ENCODE measurements at regions not wholly inside any gene's neighbourhood (a gene's known extent, or its start where the extent isn't known, plus 50 kb on each side); places are given as distances from the start of the nearest gene placed in this dataset.
"Not testable (repeated sequence)": the region's sequence is repeated elsewhere in the genome, so short reads cannot be mapped to it uniquely, and the experiment has no call there.

DNA sequence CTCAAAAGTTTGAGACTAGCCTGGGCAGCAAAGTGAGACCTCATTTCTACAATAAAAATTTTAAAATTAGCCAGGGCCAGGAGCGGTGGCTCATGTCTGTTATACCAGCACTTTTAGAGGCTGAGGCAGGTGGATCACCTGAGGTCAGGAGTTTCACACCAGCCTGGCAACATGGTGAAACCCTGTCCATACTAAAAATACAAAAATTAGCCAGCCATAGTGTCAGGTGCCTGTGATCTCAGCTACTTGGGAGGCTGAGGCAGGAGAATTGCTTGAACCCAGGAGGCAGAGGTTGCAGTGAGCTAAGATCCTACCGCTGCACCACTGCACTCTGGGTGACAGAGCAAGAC lies 85.1 kb upstream of the MAP4 start:
- H3K9me3 ChIP-seq (ENCODE audit: control insufficient read depth, insufficient read depth, low read length); H3K9ac ChIP-seq (ENCODE audit: low read depth, low read length); H3K36me3 ChIP-seq (ENCODE audit: insufficient read depth, low read length); H3K4me1 ChIP-seq (ENCODE audit: insufficient read depth, low read length): not testable (repeated sequence)

DNA sequence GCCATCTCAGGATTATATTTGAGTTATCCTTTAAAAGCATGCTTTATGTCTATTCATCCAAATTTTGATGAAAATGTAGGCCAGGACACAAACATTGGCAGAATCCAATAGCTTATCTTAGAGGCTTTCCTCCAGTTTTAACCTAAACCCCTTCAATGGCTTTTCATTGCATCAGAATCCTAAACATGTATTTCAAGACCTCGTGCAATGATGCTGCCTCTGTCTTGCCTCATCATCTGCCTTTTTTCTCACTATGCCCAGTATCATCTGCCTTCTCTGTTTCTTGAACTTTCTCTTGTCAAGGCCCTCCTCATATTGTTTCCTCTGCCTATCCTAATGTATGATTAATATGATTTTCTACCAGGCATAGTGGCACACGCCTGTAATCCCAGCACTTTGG lies 76.1 kb upstream of the MAP4 start:
- Histone ChIP-seq H3K9me3 (ENCODE audit: control insufficient read depth, insufficient read depth, low read length) (no peaks in the 10 kb centered on the region), H3K36me3 (ENCODE audit: insufficient read depth, low read length) (no peaks in the 10 kb centered on the region), H3K4me1 (ENCODE audit: insufficient read depth, low read length) (0 out of 2 replicates have a peak, but pooled peaks cover 6% of the 10 kb centered on the region), H3K9ac (ENCODE audit: low read depth, low read length) (no peak overlapping the region)

GRCh38 chr3:48090166-48090939 lies 74.1 kb upstream of the MAP4 start:
- Histone ChIP-seq H3K9ac (ENCODE audit: low read depth, low read length) (peak overlapping the region; percentile 97), H3K4me1 (ENCODE audit: insufficient read depth, low read length) (peaks cover 11% of the 10 kb centered on the region), H3K9me3 (ENCODE audit: control insufficient read depth, insufficient read depth, low read length) (no peaks in the 10 kb centered on the region), H3K36me3 (ENCODE audit: insufficient read depth, low read length) (no peaks in the 10 kb centered on the region)

GRCh38 chr3:48088749-48089466 lies 72.7 kb upstream of the MAP4 start:
- H3K9ac ChIP-seq (ENCODE audit: low read depth, low read length): peak overlapping the region; percentile 97
- H3K4me1 ChIP-seq (ENCODE audit: insufficient read depth, low read length): peaks cover 11% of the 10 kb centered on the region
- no peaks in the 10 kb centered on the region for H3K36me3 ChIP-seq (ENCODE audit: insufficient read depth, low read length)
- H3K9me3 ChIP-seq (ENCODE audit: control insufficient read depth, insufficient read depth, low read length): no peaks in the 10 kb centered on the region

- H3K36me3 ChIP-seq (ENCODE audit: insufficient read depth, low read length): no peaks in the 10 kb centered on the region
- no peaks in the 10 kb centered on the region for H3K9me3 ChIP-seq (ENCODE audit: control insufficient read depth, insufficient read depth, low read length)
- H3K4me1 ChIP-seq (ENCODE audit: insufficient read depth, low read length): peaks cover 11% of the 10 kb centered on the region
- peak overlapping the region; percentile 97 for H3K9ac ChIP-seq (ENCODE audit: low read depth, low read length)
Measured at GRCh38 chr3:48088056-48088748, 72.0 kb upstream of the MAP4 start.

- peak overlapping the region; percentile 97 for H3K9ac ChIP-seq (ENCODE audit: low read depth, low read length)
- no peaks in the 10 kb centered on the region for H3K9me3 ChIP-seq (ENCODE audit: control insufficient read depth, insufficient read depth, low read length)
Measured at GRCh38 chr3:48086705-48087104, 70.5 kb upstream of the MAP4 start.

DNA sequence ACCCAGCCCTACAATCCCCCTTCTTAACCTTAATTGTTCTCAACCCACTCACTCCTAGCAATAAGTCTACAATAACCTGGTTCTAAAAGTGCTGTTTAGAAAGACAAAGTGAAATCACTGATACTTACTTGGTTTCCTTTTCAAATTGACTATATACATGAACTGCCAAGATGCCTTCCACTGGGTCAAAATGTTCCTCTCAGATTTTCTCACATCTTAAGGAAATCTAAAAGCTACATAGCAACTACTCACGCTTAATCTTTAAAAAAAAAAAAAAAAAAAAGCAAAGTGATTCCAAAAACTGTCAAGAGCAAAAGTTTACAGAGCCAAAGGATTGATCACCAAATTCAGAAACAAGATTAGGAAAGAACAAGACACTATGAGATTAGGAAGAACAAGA lies 68.7 kb upstream of the MAP4 start:
- peaks cover 6% of the 10 kb centered on the region for H3K4me1 ChIP-seq (ENCODE audit: insufficient read depth, low read length)
- H3K9ac ChIP-seq (ENCODE audit: low read depth, low read length): no peak overlapping the region
- no peaks in the 10 kb centered on the region for H3K9me3 ChIP-seq (ENCODE audit: control insufficient read depth, insufficient read depth, low read length)
- H3K36me3 ChIP-seq (ENCODE audit: insufficient read depth, low read length): no peaks in the 10 kb centered on the region

More at GRCh38 chr3:48086705-48087104, 70.5 kb upstream of the MAP4 start:
- Histone ChIP-seq H3K36me3 (ENCODE audit: insufficient read depth, low read length) (no peaks in the 10 kb centered on the region), H3K4me1 (ENCODE audit: insufficient read depth, low read length) (peaks cover 11% of the 10 kb centered on the region)

- Histone ChIP-seq H3K9ac (ENCODE audit: low read depth, low read length) (no peak overlapping the region), H3K9me3 (ENCODE audit: control insufficient read depth, insufficient read depth, low read length) (no peaks in the 10 kb centered on the region), H3K36me3 (ENCODE audit: insufficient read depth, low read length) (no peaks in the 10 kb centered on the region), H3K4me1 (ENCODE audit: insufficient read depth, low read length) (peaks cover 5% of the 10 kb centered on the region)
Measured at GRCh38 chr3:48084170-48084569, 68.0 kb upstream of the MAP4 start.

GRCh38 chr3:48082580-48083184 lies 66.5 kb upstream of the MAP4 start:
- Histone ChIP-seq H3K9ac (ENCODE audit: low read depth, low read length) (no peak overlapping the region), H3K36me3 (ENCODE audit: insufficient read depth, low read length) (no peaks in the 10 kb centered on the region), H3K4me1 (ENCODE audit: insufficient read depth, low read length) (peaks cover 5% of the 10 kb centered on the region), H3K9me3 (ENCODE audit: control insufficient read depth, insufficient read depth, low read length) (no peaks in the 10 kb centered on the region)

DNA sequence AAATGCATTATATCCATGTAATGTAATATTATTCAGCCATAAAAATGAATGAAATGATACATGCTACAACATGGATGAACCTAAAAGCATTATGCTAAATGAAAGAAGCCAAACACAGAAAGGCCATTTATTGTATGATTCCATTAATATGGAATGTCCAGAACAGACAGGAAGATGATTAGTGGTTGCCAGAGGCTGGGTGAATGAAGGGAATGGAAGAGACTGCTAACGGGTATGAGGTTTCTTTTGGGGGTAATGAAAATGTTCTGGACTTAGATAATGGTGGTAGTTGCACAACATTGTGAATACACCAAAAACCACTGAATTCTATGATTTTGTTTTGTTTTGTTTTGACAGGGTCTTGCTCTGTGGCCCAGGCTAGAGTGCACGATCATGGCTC lies 61.6 kb upstream of the MAP4 start:
- no peaks in the 10 kb centered on the region for H3K9me3 ChIP-seq (ENCODE audit: control insufficient read depth, insufficient read depth, low read length)
- H3K4me1 ChIP-seq (ENCODE audit: insufficient read depth, low read length): no peaks in the 10 kb centered on the region
- peaks cover 2% of the 10 kb centered on the region; the same call in 1 of the 2 replicates for H3K36me3 ChIP-seq (ENCODE audit: insufficient read depth, low read length)
- H3K9ac ChIP-seq (ENCODE audit: low read depth, low read length): no peak overlapping the region

- no peak overlapping the region for H3K9ac ChIP-seq (ENCODE audit: low read depth, low read length)
- H3K36me3 ChIP-seq (ENCODE audit: insufficient read depth, low read length): peaks cover 2% of the 10 kb centered on the region; the same call in 1 of the 2 replicates
- no peaks in the 10 kb centered on the region for H3K4me1 ChIP-seq (ENCODE audit: insufficient read depth, low read length)
- H3K9me3 ChIP-seq (ENCODE audit: control insufficient read depth, insufficient read depth, low read length): no peaks in the 10 kb centered on the region
Measured at GRCh38 chr3:48070030-48070429, 53.8 kb upstream of the MAP4 start.

DNA sequence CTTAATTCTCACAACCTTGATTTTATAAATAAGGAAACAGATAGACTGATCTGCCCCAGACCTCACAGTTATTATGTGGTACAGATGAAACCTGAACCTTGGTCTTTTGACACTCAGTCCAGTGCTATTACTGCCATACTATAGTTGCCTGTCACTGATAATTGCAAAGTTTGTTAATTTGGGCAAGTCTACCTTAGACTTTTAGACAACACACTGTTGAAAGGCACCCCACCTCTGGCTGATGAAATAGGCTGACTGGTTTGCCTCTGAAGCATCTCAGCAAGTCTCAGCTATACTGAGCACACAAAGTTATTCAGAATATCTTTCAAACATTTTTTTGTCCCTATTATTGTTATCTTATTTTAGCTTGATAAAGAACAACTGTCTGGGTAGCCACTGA lies 53.1 kb upstream of the MAP4 start:
- no peaks in the 10 kb centered on the region for H3K36me3 ChIP-seq (ENCODE audit: insufficient read depth, low read length)
- no peaks in the 10 kb centered on the region for H3K4me1 ChIP-seq (ENCODE audit: insufficient read depth, low read length)
- 0 out of 2 replicates have a peak, but pooled peaks cover 2% of the 10 kb centered on the region for H3K9me3 ChIP-seq (ENCODE audit: control insufficient read depth, insufficient read depth, low read length)
- no peak overlapping the region for H3K9ac ChIP-seq (ENCODE audit: low read depth, low read length)

- Histone ChIP-seq H3K9ac (ENCODE audit: low read depth, low read length) (no peak overlapping the region), H3K36me3 (ENCODE audit: insufficient read depth, low read length) (no peaks in the 10 kb centered on the region), H3K9me3 (ENCODE audit: control insufficient read depth, insufficient read depth, low read length) (peaks cover 3% of the 10 kb centered on the region; the same call in 1 of the 2 replicates), H3K4me1 (ENCODE audit: insufficient read depth, low read length) (no peaks in the 10 kb centered on the region)
Measured at GRCh38 chr3:48068886-48069285, 52.7 kb upstream of the MAP4 start.

DNA sequence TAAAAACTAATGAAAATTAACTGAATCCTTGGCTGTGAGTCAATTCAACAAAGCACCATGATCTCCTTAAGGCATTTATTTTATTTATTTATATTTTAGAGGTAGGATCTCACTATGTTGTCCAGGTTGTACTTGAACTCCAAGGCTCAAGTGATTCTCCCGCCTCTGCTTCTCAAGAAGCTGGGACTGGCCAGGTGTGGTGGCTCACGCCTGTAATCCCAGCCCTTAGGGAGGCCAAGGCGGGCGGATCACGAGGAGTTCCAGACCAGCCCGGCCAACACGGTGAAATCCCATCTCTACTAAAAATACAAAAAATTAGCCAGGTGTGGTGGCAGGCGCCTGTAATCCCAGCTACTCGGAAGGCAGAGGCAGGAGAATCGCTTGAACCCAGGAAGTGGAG lies 52.1 kb upstream of the MAP4 start:
- H3K9ac ChIP-seq (ENCODE audit: low read depth, low read length); H3K9me3 ChIP-seq (ENCODE audit: control insufficient read depth, insufficient read depth, low read length); H3K36me3 ChIP-seq (ENCODE audit: insufficient read depth, low read length); H3K4me1 ChIP-seq (ENCODE audit: insufficient read depth, low read length): not testable (repeated sequence)
